ENCODE measurements at regions not wholly inside any gene's neighbourhood (a gene's known extent, or its start where the extent isn't known, plus 50 kb on each side); places are given as distances from the start of the nearest gene placed in this dataset.

GRCh38 chr15:29382862-29383261, 113.2 kb upstream of the NSMCE3 start:
- no peak overlapping the region for H3K4me3 ChIP-seq (ENCODE audit: low read length)
- no peak for TF ChIP-seq CTCF (conservative IDR thresholded peaks at IDR 0.05; ENCODE audit: low read length)
- DNase-seq (ENCODE audit: low read depth), result no peak

- TF ChIP-seq CTCF (conservative IDR thresholded peaks at IDR 0.05; ENCODE audit: low read length), result no peak
- H3K4me3 ChIP-seq (ENCODE audit: low read length), result no peak overlapping the region
Observed at GRCh38 chr15:29380466-29380865, 110.8 kb upstream of the NSMCE3 start.

GRCh38 chr15:29379647-29380046, 110.0 kb upstream of the NSMCE3 start:
- H3K4me3 ChIP-seq (ENCODE audit: low read length), result no peak overlapping the region
- TF ChIP-seq CTCF (conservative IDR thresholded peaks at IDR 0.05; ENCODE audit: low read length), result no peak
- no peak for DNase-seq (ENCODE audit: low read depth)

More at GRCh38 chr15:29380466-29380865, 110.8 kb upstream of the NSMCE3 start:
- no peak for DNase-seq (ENCODE audit: low read depth)

- no peak for TF ChIP-seq CTCF (conservative IDR thresholded peaks at IDR 0.05; ENCODE audit: low read length)
- no peak for DNase-seq (ENCODE audit: low read depth)
- H3K4me3 ChIP-seq (ENCODE audit: low read length), result no peak overlapping the region
Observed at GRCh38 chr15:29377161-29377560, 107.5 kb upstream of the NSMCE3 start.

DNA sequence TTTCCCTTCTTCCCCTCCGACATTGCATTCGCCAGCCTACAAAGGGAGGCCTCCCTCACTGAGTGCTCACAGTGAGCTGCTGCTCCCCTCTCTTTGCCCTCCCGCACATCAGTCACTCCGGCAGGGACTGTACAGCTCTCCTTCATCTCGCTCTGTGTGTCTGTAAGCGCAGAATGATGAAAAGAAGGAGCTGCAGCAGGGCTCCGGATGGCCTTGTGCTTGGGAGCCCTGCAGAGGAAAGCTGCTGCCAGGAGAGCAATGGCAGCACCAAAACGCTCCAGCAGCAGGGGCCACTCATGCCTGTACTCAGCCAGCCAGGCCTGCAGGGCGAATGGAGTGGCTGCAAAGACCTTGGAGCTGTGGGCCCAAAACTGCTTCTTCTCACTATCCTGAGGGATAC, 107.0 kb upstream of the NSMCE3 start:
- TF ChIP-seq CTCF (conservative IDR thresholded peaks at IDR 0.05; ENCODE audit: low read length), result no peak
- no peak for DNase-seq (ENCODE audit: low read depth)
- H3K4me3 ChIP-seq (ENCODE audit: low read length), result no peak overlapping the region

GRCh38 chr15:29369261-29369660, 99.6 kb upstream of the NSMCE3 start:
- no peak for TF ChIP-seq CTCF (conservative IDR thresholded peaks at IDR 0.05; ENCODE audit: low read length)
- no peak for DNase-seq (ENCODE audit: low read depth)
- H3K4me3 ChIP-seq (ENCODE audit: low read length), result no peak overlapping the region

DNA sequence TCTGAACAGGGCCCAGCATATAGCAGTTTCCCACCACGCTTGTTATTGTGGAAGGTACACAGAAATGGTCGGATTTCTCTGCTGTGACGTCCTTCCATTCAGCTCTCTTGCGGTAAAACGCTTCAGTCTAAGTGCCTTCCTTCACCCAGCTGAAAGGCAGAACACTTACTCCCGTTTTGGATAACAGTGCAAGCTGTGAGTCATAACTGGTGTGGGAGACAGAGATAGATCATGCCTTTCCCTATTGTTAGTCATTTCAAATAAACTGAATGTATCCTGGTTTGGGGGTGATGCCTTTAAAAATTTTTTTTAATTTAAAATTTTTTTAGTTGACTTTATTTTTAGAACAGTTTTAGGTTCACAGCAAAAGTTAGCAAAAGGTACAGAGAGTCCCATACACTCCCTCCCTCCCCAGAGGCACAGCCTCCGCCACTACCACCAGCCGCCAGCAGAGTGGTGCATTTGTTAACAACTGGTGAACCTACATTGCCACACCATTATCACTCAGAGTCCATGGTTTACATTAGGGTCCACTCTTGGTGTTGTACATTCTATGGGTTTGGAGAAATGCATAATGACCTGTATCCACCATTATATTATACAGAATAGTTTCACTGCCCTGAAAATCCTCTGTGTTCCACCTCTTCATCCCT, 94.9 kb upstream of the NSMCE3 start:
- TF ChIP-seq CTCF (conservative IDR thresholded peaks at IDR 0.05; ENCODE audit: low read length), result peak; percentile 26
- no peak overlapping the region for H3K4me3 ChIP-seq (ENCODE audit: low read length)
- DNase-seq (ENCODE audit: low read depth), result peak; percentile 64

Measured in AG10803 (cell line).